Stimulated activated naive CD8-positive, alpha-beta T cell treated with anti-CD3 and anti-CD28 coated beads, Interleukin-15, Interleukin-2, amounts not matched to agents 100 U/mL and 50 U/mL, for 24 hours (primary cell): ENCODE measurements at regions not wholly inside any gene's neighbourhood (a gene's known extent, or its start where the extent isn't known, plus 50 kb on each side); places are given as distances from the start of the nearest gene placed in this dataset.

Source experiments
- ATAC-seq: fragments of 150-1000 bp; cut with Tn5 transposase; one replicate; pipeline ENCODE4 v1.10.0; 2021
- DNase-seq: peaks from one replicate; pipeline ENCODE4 v3.0.0; 2021

DNA sequence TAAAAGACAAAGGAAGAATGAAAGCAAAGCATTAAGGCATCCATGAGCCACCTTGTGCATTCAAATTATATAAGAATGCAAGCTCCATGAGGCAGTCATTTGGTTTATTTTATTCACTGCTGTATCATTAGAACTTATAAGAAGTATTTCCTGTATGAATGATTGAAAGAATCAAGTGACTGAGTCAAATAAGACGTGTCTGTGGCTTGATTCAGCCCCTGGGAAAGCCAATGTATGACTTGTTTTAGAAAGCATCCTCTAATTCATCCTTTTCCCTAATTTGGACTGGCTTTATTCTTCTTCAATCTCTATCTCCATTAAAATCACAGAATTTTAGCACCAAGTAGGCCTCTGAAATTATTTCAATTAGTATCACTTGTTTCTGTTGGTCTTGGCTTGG is 461.1 kb downstream of the LPIN1 start:
- DNase-seq = no peak

DNA sequence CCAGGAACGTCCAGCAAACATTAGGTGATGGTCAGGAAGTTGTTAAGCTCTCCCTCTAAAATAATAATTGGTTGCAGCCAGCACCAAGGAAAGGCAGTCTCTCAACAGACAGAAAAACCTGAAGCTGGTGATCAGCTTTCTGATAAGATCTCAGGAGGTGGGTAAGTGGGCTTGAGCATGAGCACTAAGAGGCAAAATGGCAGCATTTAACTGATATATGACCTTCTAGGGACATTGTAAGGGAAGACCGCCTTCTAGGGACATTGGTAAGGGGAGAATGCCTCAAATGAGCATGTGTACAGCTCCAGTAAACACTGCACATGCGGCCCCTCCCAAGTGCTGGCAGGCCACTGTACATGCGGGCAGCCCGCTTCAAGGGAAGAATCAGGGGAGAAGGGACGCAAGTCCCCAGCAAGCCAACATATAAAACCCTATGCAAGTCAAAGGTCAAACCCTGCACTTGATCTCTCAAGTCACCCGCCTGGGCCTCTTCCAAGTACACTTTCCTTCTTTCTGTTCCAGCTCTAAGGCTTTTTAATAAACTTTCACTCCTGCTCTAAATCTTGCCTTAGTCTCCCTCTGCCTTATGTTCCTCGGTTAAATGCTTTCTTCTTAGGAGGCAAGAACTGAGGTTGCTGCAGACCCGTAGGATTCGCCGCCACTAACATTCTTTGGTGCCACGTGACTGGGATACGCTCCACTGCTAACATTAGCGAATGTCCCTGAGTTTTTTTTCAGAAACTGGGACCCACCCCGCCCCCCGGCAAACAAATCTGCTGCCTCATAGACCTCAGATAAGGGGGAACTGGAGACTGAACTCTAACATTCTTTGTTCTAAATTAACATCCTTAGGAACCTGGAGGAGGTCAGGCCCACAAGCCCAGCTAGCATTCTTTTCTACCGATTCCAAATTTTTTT is 463.8 kb downstream of the LPIN1 start:
- no peak for DNase-seq
- no peak for ATAC-seq

More for the DNA sequence above, 461.1 kb downstream of the LPIN1 start:
- no peak for ATAC-seq

DNA sequence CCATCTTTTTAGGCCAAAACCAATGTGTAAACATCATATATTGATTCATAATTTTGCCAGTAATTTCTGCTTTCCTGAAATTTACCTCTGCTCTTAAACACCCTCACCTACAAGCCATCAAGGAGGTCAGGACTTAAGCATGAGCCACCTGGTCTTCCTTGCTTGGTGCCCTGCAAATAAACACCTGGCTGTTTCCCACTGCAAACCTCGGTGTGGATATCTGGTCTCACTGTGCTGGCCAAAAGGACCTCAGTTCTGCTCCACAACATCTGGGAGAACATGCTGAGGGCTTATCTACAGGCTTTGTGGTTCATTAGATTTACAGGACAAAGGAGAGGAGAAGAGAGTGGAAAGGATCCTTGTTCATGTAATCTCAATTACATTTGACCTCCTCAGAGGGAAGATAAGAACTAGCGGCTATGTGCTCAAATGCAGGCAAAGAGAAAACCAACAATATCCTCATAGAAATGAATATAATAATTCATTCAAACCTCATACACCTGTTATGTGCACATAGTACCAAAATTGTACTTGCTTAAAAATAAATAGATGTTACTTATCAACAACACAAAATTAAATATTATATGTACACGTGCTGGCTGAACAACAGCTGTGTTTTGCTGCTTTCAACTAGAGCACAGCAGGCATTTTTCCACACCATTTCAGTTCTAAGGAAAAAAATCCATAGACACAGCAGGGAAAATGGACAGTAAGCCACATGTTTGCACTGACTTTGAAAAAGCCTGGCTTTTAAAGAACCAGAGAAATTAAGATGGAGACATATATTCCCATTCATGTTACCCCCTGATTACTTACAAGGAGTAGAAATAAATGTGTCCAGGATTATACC is 465.1 kb downstream of the LPIN1 start:
- no peak for ATAC-seq

DNA sequence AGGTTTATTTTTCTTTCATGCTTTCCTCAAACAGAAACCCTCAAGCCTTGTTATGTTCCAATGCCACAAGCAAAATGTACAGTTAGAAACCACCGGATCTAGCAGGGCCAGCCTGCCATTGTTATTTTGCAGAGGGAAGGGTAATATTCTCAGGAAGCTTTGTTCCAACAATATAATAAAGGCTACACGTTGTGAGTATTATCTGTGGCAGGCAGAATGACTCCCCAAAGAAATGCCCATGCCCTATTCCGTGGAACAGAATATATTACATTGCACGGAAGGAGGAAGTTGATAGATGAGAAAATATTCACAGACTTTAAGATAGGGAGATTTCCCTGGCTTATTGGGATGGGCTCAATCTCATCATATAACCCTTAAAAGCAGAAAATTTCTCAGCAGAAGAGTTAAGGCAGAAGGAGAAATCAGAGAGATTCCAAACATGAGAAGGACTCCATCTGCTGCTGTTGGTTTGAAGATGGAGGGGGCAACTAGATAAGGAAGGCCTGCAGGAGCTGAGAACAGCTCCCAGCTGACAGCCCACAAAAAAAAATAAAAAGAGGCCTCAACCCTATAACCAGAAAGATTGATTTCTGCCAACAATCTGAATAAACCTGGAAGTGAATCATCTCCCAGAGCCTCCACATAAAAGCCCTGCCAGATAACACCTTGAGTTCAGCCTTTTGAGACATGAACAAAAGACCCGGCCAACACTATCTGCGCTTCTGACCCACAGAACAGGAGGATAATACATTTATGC is 466.6 kb downstream of the LPIN1 start:
- DNase-seq = no peak
- ATAC-seq = no peak

More for the DNA sequence above, 465.1 kb downstream of the LPIN1 start:
- no peak for DNase-seq

DNA sequence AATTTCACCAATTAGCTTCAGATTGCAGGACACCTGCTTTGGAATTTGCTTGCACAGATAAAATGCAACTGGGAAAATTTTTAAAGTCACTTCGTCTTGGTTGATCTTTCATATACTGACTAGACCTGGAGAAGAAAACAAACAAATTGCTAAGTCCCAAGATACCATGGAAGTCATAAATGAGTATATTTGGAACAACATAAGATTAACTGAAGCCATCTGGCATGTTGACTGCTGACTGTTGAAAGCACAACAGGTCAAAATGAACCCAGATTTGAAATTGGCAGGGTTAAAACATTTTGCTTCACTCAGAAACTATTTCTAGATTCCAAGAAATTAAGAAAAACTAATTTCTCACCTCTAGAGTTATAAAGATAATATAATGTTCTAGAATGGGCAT is 470.7 kb downstream of the LPIN1 start:
- no peak for DNase-seq

DNA sequence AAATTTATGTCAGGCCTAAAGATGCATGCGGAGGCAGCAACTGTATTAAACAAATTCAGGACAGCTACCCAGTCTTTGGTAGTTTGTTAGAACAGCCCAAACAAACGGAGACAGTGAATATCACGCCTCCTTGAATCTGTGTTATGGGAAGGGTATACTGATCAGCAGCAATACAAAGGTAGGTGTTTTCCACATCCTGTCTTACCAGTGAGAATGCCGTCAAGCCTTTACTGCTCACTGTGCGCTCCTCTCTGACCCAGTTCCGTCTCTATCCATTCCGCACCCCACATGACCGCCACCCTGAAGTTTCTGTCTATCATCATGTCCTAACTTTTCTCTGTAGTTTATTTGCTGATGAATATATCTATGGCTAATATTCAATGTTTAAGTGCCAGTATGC is 473.3 kb downstream of the LPIN1 start:
- no peak for ATAC-seq

More for the DNA sequence above, 470.7 kb downstream of the LPIN1 start:
- ATAC-seq = no peak

DNA sequence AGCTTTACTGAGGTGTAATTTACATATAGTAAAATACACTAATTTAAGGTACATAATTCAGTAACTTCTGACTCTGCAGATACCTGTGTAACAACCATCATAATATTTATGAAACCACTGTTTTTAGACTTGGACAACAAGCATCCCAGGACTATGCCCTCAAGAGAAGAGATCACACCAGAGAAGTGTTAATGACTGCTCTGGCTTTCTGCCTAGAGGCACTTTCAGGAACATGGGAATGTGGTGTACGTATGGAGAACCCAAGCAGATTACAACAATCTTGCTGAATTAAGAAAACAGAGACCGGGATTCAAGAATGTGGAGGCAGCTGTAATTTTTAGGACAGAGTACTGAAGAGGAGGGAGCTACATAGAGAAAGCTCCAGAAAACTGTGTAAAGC is 475.2 kb downstream of the LPIN1 start:
- ATAC-seq = no peak
- DNase-seq = no peak

More for the DNA sequence above, 473.3 kb downstream of the LPIN1 start:
- DNase-seq = no peak

DNA sequence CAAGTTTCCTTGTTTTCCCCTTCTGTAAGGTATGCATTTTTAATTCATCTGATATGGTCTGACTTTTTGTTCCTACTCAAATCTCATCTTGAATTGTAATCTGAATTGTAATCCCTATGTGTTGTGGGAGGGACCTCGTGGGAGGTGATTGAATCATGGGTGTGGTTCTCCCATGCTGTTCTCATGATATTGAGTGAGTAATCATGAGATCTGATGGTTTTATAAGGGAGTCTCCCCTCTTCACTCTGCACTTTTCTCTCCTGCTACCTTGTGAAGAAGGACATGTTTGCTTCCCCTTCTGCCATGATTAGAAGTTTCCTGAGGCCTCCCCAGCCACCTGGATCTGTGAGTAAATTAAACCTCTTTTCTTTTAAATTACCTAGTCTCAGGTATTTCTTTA is 476.1 kb downstream of the LPIN1 start:
- no peak for DNase-seq
- ATAC-seq = no peak

DNA sequence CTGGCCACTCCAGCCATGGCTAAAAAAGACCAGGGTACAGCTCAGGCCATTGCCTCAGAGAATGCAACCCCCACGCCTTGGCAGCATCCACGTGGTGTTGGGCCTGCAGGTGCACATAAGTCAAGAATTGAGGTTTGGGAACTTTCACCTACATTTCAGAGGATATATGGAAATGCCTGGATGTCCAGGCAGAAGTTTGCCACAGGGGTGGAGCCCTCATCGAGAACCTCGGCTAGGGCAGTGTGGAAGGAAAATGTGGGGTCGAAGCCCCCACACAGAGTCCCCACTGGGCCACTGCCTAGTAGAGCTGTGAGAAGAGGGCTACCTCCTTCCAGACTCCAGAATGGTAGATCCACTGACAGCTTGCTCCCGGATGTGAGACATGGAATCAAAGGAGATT is 477.3 kb downstream of the LPIN1 start:
- DNase-seq = no peak
- no peak for ATAC-seq

DNA sequence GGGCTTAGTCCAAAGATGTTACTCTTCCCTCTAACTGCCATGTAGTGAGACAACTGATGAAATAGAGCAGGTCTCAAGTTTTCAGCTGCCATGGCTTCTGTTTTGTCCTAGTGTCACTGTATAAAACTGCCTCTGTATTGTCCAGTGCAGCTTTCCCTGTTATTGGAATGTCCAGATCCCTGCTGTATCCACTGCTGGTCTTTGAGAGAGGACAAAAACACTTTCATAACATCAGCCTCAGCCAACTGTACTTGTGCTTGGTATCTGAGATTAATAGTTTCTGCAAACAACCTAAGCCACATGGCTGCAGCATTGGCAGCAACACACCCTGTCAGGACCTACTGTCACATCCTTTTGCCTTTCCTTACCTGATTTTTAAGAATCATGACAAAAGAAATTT is 480.2 kb downstream of the LPIN1 start:
- DNase-seq (no peak), ATAC-seq (no peak)

DNA sequence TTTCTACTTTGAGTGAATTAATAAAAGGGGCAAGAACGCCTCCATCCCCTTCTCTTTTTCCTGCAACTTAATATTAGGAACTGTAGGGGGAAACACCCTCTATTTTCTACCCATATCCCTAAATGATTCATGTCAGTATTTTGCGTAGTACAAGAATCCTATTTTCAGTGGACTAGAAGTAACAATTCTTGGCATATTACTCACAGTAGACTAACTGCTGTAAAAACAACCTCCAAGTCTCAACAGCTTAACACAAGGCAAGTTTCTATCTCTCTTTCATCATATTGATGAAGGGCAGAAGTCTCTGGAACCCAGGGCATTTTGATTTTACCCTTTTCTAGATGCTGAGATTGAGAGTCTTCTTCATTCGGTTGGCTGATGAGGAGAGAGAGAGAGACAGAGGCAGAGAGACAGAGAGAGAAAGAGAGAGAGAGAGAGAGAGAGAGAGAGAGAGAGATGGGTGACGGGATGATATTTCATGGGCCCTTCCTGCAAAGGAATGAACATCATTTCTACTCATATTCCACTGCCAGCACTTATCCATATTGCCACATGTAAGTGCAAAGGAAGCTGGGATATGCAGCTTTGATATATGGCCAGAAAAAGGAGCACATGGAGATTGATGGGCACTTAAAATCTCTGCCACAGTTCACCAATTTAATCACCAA is 481.6 kb downstream of the LPIN1 start:
- DNase-seq = no peak
- ATAC-seq = no peak

DNA sequence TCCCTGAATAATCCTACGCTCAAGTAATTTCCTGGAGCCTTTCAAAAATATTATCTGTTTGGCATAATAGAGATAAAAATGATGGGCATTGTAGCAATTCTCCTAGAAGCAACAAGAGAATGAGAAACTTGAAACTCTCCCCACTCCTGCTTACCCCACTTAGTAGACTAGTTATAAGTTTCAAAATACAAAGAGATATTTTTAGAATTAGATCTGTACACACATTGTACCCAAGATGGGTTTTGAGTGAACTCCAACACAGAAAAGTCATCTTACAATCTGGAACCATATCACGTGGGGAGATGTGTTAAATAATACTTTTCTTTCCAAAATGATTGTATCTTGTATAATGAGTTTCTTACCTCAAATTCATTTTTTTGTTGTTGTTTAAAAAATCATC is 484.9 kb downstream of the LPIN1 start:
- ATAC-seq = no peak
- no peak for DNase-seq

DNA sequence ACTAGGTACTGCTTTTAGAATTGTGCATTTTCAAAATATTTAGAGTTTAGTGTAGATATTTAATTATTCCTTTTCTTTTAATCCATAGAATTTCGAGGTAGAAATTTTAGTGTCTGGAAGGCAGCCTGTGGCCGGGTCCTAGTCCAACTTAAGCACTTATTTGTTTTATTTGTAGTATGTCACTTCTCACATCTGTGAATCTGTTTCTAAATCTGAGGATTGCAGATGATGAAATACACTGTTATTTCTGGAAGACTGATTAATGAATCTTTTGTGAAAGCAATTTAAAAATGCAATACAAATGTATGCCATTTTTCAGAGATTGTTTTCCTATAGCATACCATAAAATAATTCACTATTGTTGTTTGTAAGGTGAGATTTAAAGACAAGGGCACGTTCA is 483.9 kb upstream of the TRIB2 start:
- DNase-seq (no peak), ATAC-seq (no peak)

DNA sequence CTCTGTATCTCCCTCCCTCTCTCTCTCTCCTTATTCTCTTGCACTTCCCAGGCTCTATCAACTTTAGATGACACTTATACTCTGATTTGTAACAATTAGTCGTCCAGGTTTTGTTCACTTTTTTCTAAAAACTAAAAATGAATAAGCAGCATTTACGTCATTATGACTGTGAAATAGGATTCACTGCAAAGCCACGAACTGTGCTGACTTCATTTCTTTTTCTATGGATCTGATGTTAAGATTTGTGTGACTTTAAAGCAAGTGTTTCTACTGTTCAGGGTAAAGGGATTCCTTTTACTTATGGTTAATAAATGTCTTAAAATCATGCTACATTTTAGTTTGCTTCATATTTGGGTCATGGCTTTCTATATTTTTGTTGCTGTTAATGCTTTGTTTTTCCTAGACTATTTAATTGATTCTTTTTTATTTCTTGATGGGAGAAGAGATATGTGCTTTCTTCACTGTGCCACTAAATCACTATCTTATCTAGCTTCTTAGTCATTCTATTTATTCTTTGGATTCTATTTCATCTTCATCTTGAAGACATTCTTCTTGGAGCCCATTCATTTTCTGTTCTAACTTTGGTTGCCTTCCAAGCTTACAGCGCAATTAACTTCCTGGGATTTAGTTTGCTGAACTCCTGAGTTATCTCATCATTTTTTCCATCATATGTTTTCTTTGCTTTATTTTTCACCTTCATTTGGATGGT is 480.4 kb upstream of the TRIB2 start:
- no peak for ATAC-seq
- DNase-seq = no peak

DNA sequence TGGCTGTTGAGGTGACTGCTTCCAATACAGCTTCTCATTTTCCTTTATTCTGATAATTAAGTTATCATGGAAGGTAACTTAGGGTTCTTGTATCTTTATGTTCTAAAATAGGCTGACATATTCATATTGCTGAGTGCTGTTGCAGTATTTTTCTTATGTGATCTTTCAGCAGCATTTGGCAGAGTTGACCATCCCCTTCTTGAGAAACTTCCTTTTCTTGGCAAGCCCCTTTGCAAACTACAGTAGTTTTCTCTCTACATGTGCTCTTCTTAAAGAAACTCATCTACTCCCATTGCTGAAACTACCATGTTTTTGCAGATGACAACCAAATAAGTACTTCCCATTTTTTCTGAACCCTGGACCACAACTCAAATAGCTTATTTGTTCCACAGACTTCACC is 476.5 kb upstream of the TRIB2 start:
- ATAC-seq = no peak
- no peak for DNase-seq

DNA sequence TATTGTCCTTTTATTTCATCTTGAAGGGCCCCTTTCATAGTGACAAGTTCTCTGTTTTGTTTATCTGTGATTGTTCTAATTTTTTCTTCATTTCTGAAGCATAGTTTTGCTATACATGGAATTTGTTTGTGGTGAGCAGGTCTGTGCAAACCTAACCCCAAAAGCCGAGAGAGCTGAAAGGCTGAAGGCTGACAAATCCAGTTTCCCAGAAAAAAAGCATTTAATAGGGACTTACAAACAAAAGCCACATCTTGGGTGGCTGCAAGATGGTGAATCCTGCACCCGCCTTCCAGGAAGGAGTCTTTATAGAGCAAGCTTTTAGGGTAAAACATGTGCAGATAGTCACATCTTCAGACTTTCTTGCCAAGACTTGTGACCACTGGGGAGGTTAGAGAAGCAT is 473.4 kb upstream of the TRIB2 start:
- DNase-seq = no peak

DNA sequence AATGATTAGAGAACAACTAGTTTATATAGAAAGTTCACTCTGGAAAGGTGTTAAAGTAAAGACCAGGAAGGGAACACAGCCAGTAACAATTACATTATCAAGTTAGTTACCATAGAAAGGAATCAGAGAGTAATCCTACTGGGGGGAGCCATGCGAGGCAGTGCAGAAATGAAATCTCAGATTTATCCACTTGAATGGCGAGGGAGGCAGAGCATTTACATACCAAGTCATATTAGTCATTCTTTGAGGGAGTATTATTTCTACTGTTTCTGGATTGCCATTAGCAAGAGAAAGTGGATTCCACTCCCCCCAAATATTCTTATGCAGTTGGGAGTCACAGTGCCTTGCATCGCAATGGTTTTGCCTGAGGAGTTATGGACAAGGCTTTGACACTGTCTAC is 472.7 kb upstream of the TRIB2 start:
- DNase-seq (no peak), ATAC-seq (no peak)

More for the DNA sequence above, 473.4 kb upstream of the TRIB2 start:
- ATAC-seq = no peak

DNA sequence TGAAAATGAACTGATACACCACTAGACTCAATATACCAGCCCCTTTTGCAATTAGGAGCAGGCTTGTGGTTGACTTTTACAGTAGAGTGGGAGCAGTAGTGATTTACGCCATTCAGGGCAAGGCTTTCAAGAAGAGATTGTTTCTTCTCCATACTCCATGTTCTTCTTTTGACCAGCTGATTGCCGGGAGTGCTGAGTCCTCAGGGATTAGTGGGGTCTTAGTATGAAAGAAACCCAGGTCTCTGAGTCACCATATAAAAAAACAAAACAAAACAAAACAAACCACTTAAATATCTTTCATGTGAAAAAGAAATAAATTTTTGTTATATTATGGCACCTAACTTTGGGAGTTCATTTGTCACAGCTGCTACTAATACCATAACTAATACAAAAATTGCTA is 465.6 kb upstream of the TRIB2 start:
- DNase-seq (no peak), ATAC-seq (no peak)

DNA sequence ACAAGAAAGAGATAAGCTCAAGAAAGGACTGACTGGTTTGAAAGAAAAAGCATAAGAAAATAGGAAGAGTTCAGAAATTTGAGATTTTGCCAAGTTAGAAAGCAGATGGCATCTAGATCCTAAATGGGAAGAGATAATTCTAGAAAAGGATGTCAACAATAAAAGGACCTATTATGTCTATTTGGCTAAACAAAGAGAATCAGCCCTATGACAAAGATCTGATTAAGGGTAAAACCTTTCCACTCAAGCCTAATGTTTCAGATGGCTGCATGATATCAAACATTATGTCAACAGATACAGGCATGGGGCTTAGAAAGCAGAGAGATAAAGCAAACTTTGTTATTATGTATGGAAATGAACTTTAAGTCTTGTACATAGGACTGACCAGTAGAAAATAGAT is 465.0 kb upstream of the TRIB2 start:
- ATAC-seq (no peak), DNase-seq (no peak)

DNA sequence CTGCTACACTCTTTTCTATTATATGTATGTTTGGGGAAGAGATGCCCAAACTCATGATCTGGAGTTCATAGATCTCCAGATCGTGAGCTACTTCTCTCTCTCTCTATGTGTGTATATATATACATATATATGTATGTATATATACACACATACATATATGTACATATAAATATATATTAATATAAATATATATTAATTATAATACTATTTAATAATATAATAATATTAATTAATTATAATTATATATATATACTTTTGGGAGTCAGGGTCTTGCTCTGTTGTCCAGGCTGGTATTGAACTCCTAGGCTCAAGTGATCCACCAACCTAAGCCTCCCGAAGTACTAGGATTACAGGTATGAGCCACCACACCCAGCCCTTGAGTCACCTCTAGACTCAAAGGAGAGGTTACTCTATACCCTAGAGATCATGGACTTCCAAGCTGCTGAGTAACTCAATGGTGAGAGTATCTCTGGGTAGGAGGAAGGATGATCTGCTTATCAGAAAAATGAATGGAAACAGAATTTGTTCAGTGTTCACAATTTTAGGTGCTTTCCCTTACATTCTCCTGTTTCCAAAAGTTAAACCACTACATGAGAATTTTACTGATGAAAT is 463.5 kb upstream of the TRIB2 start:
- no peak for ATAC-seq

More for the DNA sequence above, 463.5 kb upstream of the TRIB2 start:
- no peak for DNase-seq
